ENCODE measurements at regions not wholly inside any gene's neighbourhood (a gene's known extent, or its start where the extent isn't known, plus 50 kb on each side); places are given as distances from the start of the nearest gene placed in this dataset.

- Histone ChIP-seq H3K9me3 (replicated peaks in 1 of 2; ENCODE audit: control insufficient read depth in 1 of 2, insufficient read depth in 1 of 2, low read length in 2 of 2) (peaks cover 0 to 38% of the 10 kb centered on the region in 2 donors), H2AFZ (ENCODE audit: insufficient read depth, low read depth, low read length, poor library complexity, severe bottlenecking) (no peak overlapping the region), H3K4me3 (replicated peaks in 1 of 3; ENCODE audit: low read depth in 2 of 3, low read length in 3 of 3) (no peak overlapping the region), H3K27ac (ENCODE audit: low read depth in 1 of 2, low read length in 2 of 2) (no peak overlapping the region), H3K36me3 (replicated peaks in 1 of 2; ENCODE audit: control insufficient read depth in 1 of 2, insufficient read depth in 2 of 2, low read length in 2 of 2) (no peaks in the 10 kb centered on the region), H3K79me2 (ENCODE audit: insufficient read depth, low read length) (no peaks in the 10 kb centered on the region), H4K20me1 (ENCODE audit: insufficient read depth, low read length) (no peaks in the 10 kb centered on the region), H3K4me2 (replicated peaks; ENCODE audit: extremely low read depth, low read length, poor library complexity, severe bottlenecking) (no peak overlapping the region), H3K4me1 (ENCODE audit: control insufficient read depth in 1 of 2, insufficient read depth in 2 of 2, low read length in 2 of 2) (no peaks in the 10 kb centered on the region), H3K9ac (ENCODE audit: insufficient read depth, low read length, poor library complexity, severe bottlenecking) (no peak overlapping the region), H3K27me3 (ENCODE audit: control insufficient read depth in 2 of 2, insufficient read depth in 2 of 2, low read length in 2 of 2) (no peaks in the 10 kb centered on the region)
- no peaks in the 10 kb centered on the region for H3K4me1 Mint-ChIP-seq
- no CpG with 5 or more reads among the region's 1 CpG for WGBS (ENCODE audit: insufficient coverage)
- TF ChIP-seq CTCF (IDR thresholded peaks at IDR 0.05), result no peak
- intact Hi-C loops (cut with micrococcal nuclease), result no loop called here
- no peak overlapping the region for H3K27ac Mint-ChIP-seq
- H3K27me3 Mint-ChIP-seq (ENCODE audit: low read depth in 3 of 3), result peaks cover 0 to 1% (median 1%) of the 10 kb centered on the region in 3 donors
- H3K36me3 Mint-ChIP-seq, result no peaks in the 10 kb centered on the region
- H3K4me3 Mint-ChIP-seq, result no peak overlapping the region
- H3K9me3 Mint-ChIP-seq, result peaks cover 3 to 25% (median 8%) of the 10 kb centered on the region in 7 donors
- no peak for DNase-seq
These were observed 480.5 kb downstream of the OTOL1 start for GRCh38 chr3:161977063-161977462.

GRCh38 chr3:161977850-161978249, 481.2 kb downstream of the OTOL1 start:
- no peak overlapping the region for H3K27ac Mint-ChIP-seq

More at GRCh38 chr3:161977850-161978249, 481.2 kb downstream of the OTOL1 start:
- Histone ChIP-seq H3K27me3 (ENCODE audit: control insufficient read depth in 2 of 2, insufficient read depth in 2 of 2, low read length in 2 of 2) (no peaks in the 10 kb centered on the region), H3K9me3 (replicated peaks in 1 of 2; ENCODE audit: control insufficient read depth in 1 of 2, insufficient read depth in 1 of 2, low read length in 2 of 2) (peaks cover 0 to 44% of the 10 kb centered on the region in 2 donors), H3K27ac (ENCODE audit: low read depth in 1 of 2, low read length in 2 of 2) (no peak overlapping the region), H2AFZ (ENCODE audit: insufficient read depth, low read depth, low read length, poor library complexity, severe bottlenecking) (no peak overlapping the region), H3K4me3 (replicated peaks in 1 of 3; ENCODE audit: low read depth in 2 of 3, low read length in 3 of 3) (no peak overlapping the region), H3K4me1 (ENCODE audit: control insufficient read depth in 1 of 2, insufficient read depth in 2 of 2, low read length in 2 of 2) (no peaks in the 10 kb centered on the region), H3K9ac (ENCODE audit: insufficient read depth, low read length, poor library complexity, severe bottlenecking) (no peak overlapping the region), H3K79me2 (ENCODE audit: insufficient read depth, low read length) (no peaks in the 10 kb centered on the region), H3K4me2 (replicated peaks; ENCODE audit: extremely low read depth, low read length, poor library complexity, severe bottlenecking) (no peak overlapping the region), H4K20me1 (ENCODE audit: insufficient read depth, low read length) (no peaks in the 10 kb centered on the region), H3K36me3 (replicated peaks in 1 of 2; ENCODE audit: control insufficient read depth in 1 of 2, insufficient read depth in 2 of 2, low read length in 2 of 2) (no peaks in the 10 kb centered on the region)
- no peak for DNase-seq
- peaks cover 0 to 1% (median 1%) of the 10 kb centered on the region in 3 donors for H3K27me3 Mint-ChIP-seq (ENCODE audit: low read depth in 3 of 3)
- H3K4me3 Mint-ChIP-seq, result no peak overlapping the region
- TF ChIP-seq CTCF (IDR thresholded peaks at IDR 0.05), result no peak
- peaks cover 3 to 30% (median 8%) of the 10 kb centered on the region in 7 donors for H3K9me3 Mint-ChIP-seq
- no peaks in the 10 kb centered on the region for H3K36me3 Mint-ChIP-seq
- intact Hi-C loops (cut with micrococcal nuclease), result no loop called here
- WGBS (ENCODE audit: insufficient coverage), result 94% methylated on average over 9 of the region's 9 CpGs
- no peaks in the 10 kb centered on the region for H3K4me1 Mint-ChIP-seq

Data from CD14-positive monocyte (primary cell).